Esophagus muscularis mucosa (tissue), 4 donors: ENCODE measurements at regions not wholly inside any gene's neighbourhood (a gene's known extent, or its start where the extent isn't known, plus 50 kb on each side); places are given as distances from the start of the nearest gene placed in this dataset.

Source experiments
- DNase-seq: peaks from one replicate; pipeline ENCODE4 v3.0.0-alpha.2; 2017; ENCODE audit errors: extremely low spot score
- H3K27ac ChIP-seq, 4 donors: fragments of 200-600 bp; sonication (generic); replicated peaks in 1 of 4; 1 replicate in 3 of 4; 2 replicates in 1 of 4; pipeline ENCODE4 v1.5.1; 2016 to 2019; ENCODE audit warnings: mild to moderate bottlenecking in 1 of 4
- H3K27me3 ChIP-seq, 4 donors: fragments of 200-600 bp; sonication (generic); one replicate each; pipeline versions ENCODE4 v1.5.1 to v1.6.0; 2016 to 2019
- H3K36me3 ChIP-seq, 4 donors: fragments of 200-600 bp; sonication (generic); one replicate each; pipeline ENCODE4 v1.5.1; 2016 to 2019
- H3K4me1 ChIP-seq, 4 donors: fragments of 200-600 bp; sonication (generic); one replicate each; pipeline ENCODE4 v1.5.1; 2016 to 2019
- H3K4me3 ChIP-seq, 4 donors: fragments of 200-600 bp; sonication (generic); 1 replicate in 2 of 4; 2 replicates in 2 of 4; pipeline ENCODE4 v1.5.1; 2016 to 2019; ENCODE audit warnings: mild to moderate bottlenecking in 4 of 4, moderate library complexity in 1 of 4
- H3K9me3 ChIP-seq, 4 donors: fragments of 200-600 bp; sonication (generic); 1 replicate in 3 of 4; 2 replicates in 1 of 4; pipeline ENCODE4 v1.5.1; 2016 to 2019
- CTCF ChIP-seq, 3 experiments: fragments of 200-600 bp in 2 of 3; fragments of 450-650 bp in 1 of 3; sonication (generic) in 2 of 3; IDR thresholded peaks; one replicate each; pipeline ENCODE4 v1.5.1; 2017 to 2019; ENCODE audit warnings: antibody characterized with exemption in 3 of 3, mild to moderate bottlenecking in 2 of 3, moderate library complexity in 1 of 3
- EP300 ChIP-seq: sonication (generic); formaldehyde crosslinking; IDR thresholded peaks from one replicate; pipeline ENCODE4 v1.6.1; 2017; ENCODE audit warnings: antibody characterized with exemption
- POLR2A ChIP-seq: fragments of 450-650 bp; IDR thresholded peaks from one replicate; pipeline ENCODE4 v1.6.1; 2017; ENCODE audit warnings: antibody characterized with exemption, moderate library complexity, mild to moderate bottlenecking, low read depth
- POLR2AphosphoS5 ChIP-seq, 2 donors: sonication (generic); formaldehyde crosslinking; IDR thresholded peaks; one replicate each; pipeline ENCODE4 v1.6.1; 2017; ENCODE audit warnings: antibody characterized with exemption in 2 of 2
- WGBS: methylation state at CpG from one replicate; pipeline ENCODE4 v1.1.5; 2018; 5-methylcytosine and 5-hydroxymethylcytosine counted together
- intact Hi-C: fragments of 100-400 bp; cut with DNase I; formaldehyde crosslinking; loops from one replicate; pipeline ENCODE4 v1.15.1; 2023

- TF ChIP-seq EP300 (no peak), POLR2AphosphoS5 (IDR thresholded peaks at IDR 0.05) (no peak), CTCF (IDR thresholded peaks at IDR 0.05) (no peak), POLR2A (no peak)
- no peaks in the 10 kb centered on the region for H3K4me1 ChIP-seq
- DNase-seq = no peak
- 79% methylated on average over 3 of the region's 3 CpGs for WGBS
- no peaks in the 10 kb centered on the region for H3K36me3 ChIP-seq
- no peak overlapping the region for H3K27ac ChIP-seq
- H3K4me3 ChIP-seq = no peak overlapping the region
- no peaks in the 10 kb centered on the region for H3K9me3 ChIP-seq
- H3K27me3 ChIP-seq = no peaks in the 10 kb centered on the region
- intact Hi-C loops = no loop called here
Measured at GRCh38 chr12:28618772-28619171, 428.5 kb downstream of the CCDC91 start.

GRCh38 chr12:28620281-28620680, 430.0 kb downstream of the CCDC91 start:
- DNase-seq = no peak
- intact Hi-C loops = no loop called here
- TF ChIP-seq POLR2AphosphoS5 (IDR thresholded peaks at IDR 0.05) (no peak), CTCF (IDR thresholded peaks at IDR 0.05) (no peak), POLR2A (no peak), EP300 (no peak)
- Histone ChIP-seq H3K27me3 (no peaks in the 10 kb centered on the region), H3K9me3 (no peaks in the 10 kb centered on the region), H3K36me3 (no peaks in the 10 kb centered on the region), H3K4me1 (no peaks in the 10 kb centered on the region), H3K4me3 (no peak overlapping the region), H3K27ac (no peak overlapping the region)
- 79% methylated on average over 3 of the region's 3 CpGs for WGBS

GRCh38 chr12:28622406-28622805, 432.1 kb downstream of the CCDC91 start:
- H3K27me3 ChIP-seq = no peaks in the 10 kb centered on the region
- TF ChIP-seq POLR2A (no peak), POLR2AphosphoS5 (IDR thresholded peaks at IDR 0.05) (no peak), CTCF (IDR thresholded peaks at IDR 0.05) (no peak), EP300 (no peak)

GRCh38 chr12:28626504-28626903, 436.2 kb downstream of the CCDC91 start:
- Histone ChIP-seq H3K36me3 (no peaks in the 10 kb centered on the region), H3K4me3 (no peak overlapping the region), H3K9me3 (no peaks in the 10 kb centered on the region), H3K4me1 (no peaks in the 10 kb centered on the region), H3K27ac (no peak overlapping the region), H3K27me3 (no peaks in the 10 kb centered on the region)
- DNase-seq = no peak
- intact Hi-C loops = no loop called here
- 93% methylated on average over 3 of the region's 3 CpGs for WGBS
- TF ChIP-seq POLR2A (no peak), CTCF (IDR thresholded peaks at IDR 0.05) (no peak), POLR2AphosphoS5 (IDR thresholded peaks at IDR 0.05) (no peak), EP300 (no peak)

More at GRCh38 chr12:28622406-28622805, 432.1 kb downstream of the CCDC91 start:
- Histone ChIP-seq H3K4me3 (no peak overlapping the region), H3K4me1 (no peaks in the 10 kb centered on the region), H3K9me3 (no peaks in the 10 kb centered on the region), H3K36me3 (no peaks in the 10 kb centered on the region), H3K27ac (no peak overlapping the region)
- 84% methylated on average over 3 of the region's 3 CpGs for WGBS
- intact Hi-C loops = no loop called here
- DNase-seq = no peak

- intact Hi-C loops = no loop called here
- H3K27ac ChIP-seq = no peak overlapping the region
- no peaks in the 10 kb centered on the region for H3K27me3 ChIP-seq
- WGBS = 85% methylated on average over 7 of the region's 7 CpGs
- H3K4me1 ChIP-seq = no peaks in the 10 kb centered on the region
- H3K9me3 ChIP-seq = no peaks in the 10 kb centered on the region
- TF ChIP-seq POLR2AphosphoS5 (IDR thresholded peaks at IDR 0.05) (no peak), CTCF (IDR thresholded peaks at IDR 0.05) (no peak), POLR2A (no peak)
- DNase-seq = no peak
- H3K4me3 ChIP-seq = no peak overlapping the region
- no peaks in the 10 kb centered on the region for H3K36me3 ChIP-seq
Measured at GRCh38 chr12:28629691-28630090, 439.4 kb downstream of the CCDC91 start.
